ENCODE measurements at regions not wholly inside any gene's neighbourhood (a gene's known extent, or its start where the extent isn't known, plus 50 kb on each side); places are given as distances from the start of the nearest gene placed in this dataset.

- no peak for TF ChIP-seq CTCF (IDR thresholded peaks at IDR 0.05; ENCODE audit: insufficient read depth, low read length, poor library complexity, severe bottlenecking)
- TF ChIP-seq EZH2phosphoT487 (conservative IDR thresholded peaks at IDR 0.05; ENCODE audit: low read length) = no peak
These were observed 130.4 kb upstream of the LRFN2 start for GRCh38 chr6:40717411-40718057.
